NCI-H2196 treated with DMSO at 0.1 percent for 48 hours (cell line): ENCODE measurements at regions not wholly inside any gene's neighbourhood (a gene's known extent, or its start where the extent isn't known, plus 50 kb on each side); places are given as distances from the start of the nearest gene placed in this dataset.

Source experiments
- DNase-seq: peaks from one replicate; lab custom pipeline; 2025; ENCODE audit not compliant: unreplicated experiment; lab: John Stamatoyannopoulos, UW

- no peak for DNase-seq
Observed at GRCh38 chr9:115169003-115169402, 51.0 kb upstream of the TNC start.

GRCh38 chr9:115170358-115171073 is 52.6 kb upstream of the TNC start:
- DNase-seq, result no peak

GRCh38 chr9:115171921-115172388 is 54.0 kb upstream of the TNC start:
- DNase-seq, result no peak

- DNase-seq, result no peak
Observed at GRCh38 chr9:115182264-115182663, 64.3 kb upstream of the TNC start.

- no peak for DNase-seq
Observed at GRCh38 chr9:115183436-115183835, 65.5 kb upstream of the TNC start.

GRCh38 chr9:115189686-115190085 is 71.7 kb upstream of the TNC start:
- no peak for DNase-seq

GRCh38 chr9:115191667-115192066 is 73.7 kb upstream of the TNC start:
- DNase-seq, result no peak

GRCh38 chr9:115192280-115192679 is 74.3 kb upstream of the TNC start:
- DNase-seq, result no peak

GRCh38 chr9:115192835-115193525 is 75.0 kb upstream of the TNC start:
- DNase-seq, result no peak

- no peak for DNase-seq
Observed at GRCh38 chr9:115193777-115194176, 75.8 kb upstream of the TNC start.

- no peak for DNase-seq
Observed at GRCh38 chr9:115194216-115194615, 76.3 kb upstream of the TNC start.

GRCh38 chr9:115195912-115196311 is 78.0 kb upstream of the TNC start:
- no peak for DNase-seq

- no peak for DNase-seq
Observed at GRCh38 chr9:115196919-115197318, 79.0 kb upstream of the TNC start.

- DNase-seq, result no peak
Observed at GRCh38 chr9:115198001-115198400, 80.0 kb upstream of the TNC start.

GRCh38 chr9:115200711-115201505 is 83.0 kb upstream of the TNC start:
- no peak for DNase-seq

- DNase-seq, result no peak
Observed at GRCh38 chr9:115202181-115202580, 84.2 kb upstream of the TNC start.

GRCh38 chr9:115202960-115203751 is 85.2 kb upstream of the TNC start:
- DNase-seq, result no peak

GRCh38 chr9:115204904-115205453 is 87.0 kb upstream of the TNC start:
- no peak for DNase-seq

- DNase-seq, result no peak
Observed at GRCh38 chr9:115207003-115207836, 89.3 kb upstream of the TNC start.

- no peak for DNase-seq
Observed at GRCh38 chr9:115208501-115208900, 90.5 kb upstream of the TNC start.
